ENCODE measurements at regions not wholly inside any gene's neighbourhood (a gene's known extent, or its start where the extent isn't known, plus 50 kb on each side); places are given as distances from the start of the nearest gene placed in this dataset.
"Not testable (repeated sequence)": the region's sequence is repeated elsewhere in the genome, so short reads cannot be mapped to it uniquely, and the experiment has no call there.

DNA sequence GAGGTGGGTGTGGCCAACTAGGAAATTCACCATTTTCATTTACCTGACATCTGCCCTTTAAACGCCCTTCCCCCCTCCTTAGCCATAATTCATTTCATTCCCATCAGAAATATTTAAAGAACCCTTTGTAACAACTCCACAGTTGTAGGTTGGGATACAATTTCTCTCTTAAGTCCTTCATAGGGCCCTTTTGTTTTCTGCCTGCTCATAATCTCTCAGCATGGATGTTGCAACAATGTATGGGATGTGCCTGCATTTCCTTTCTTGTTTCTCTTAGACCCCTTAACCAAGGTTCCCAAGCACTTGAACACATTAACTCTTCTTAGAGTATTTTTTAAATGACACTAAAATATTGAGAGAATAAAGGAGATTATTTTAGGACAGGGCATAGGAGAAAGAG is 51.7 kb upstream of the MYO10 start:
- Histone ChIP-seq H3K36me3 (ENCODE audit: control insufficient read depth, insufficient read depth, low read length) (no peaks in the 10 kb centered on the region), H3K27me3 (ENCODE audit: control insufficient read depth, insufficient read depth, low read length) (no peaks in the 10 kb centered on the region), H3K9ac (ENCODE audit: low read depth, low read length) (no peak overlapping the region), H3K4me3 (ENCODE audit: low read depth, low read length) (no peak overlapping the region), H3K27ac (ENCODE audit: low read depth, low read length) (no peak overlapping the region), H3K4me1 (ENCODE audit: control insufficient read depth, insufficient read depth, low read length) (no peaks in the 10 kb centered on the region), H3K9me3 (ENCODE audit: control insufficient read depth, insufficient read depth, low read length) (no peaks in the 10 kb centered on the region)

DNA sequence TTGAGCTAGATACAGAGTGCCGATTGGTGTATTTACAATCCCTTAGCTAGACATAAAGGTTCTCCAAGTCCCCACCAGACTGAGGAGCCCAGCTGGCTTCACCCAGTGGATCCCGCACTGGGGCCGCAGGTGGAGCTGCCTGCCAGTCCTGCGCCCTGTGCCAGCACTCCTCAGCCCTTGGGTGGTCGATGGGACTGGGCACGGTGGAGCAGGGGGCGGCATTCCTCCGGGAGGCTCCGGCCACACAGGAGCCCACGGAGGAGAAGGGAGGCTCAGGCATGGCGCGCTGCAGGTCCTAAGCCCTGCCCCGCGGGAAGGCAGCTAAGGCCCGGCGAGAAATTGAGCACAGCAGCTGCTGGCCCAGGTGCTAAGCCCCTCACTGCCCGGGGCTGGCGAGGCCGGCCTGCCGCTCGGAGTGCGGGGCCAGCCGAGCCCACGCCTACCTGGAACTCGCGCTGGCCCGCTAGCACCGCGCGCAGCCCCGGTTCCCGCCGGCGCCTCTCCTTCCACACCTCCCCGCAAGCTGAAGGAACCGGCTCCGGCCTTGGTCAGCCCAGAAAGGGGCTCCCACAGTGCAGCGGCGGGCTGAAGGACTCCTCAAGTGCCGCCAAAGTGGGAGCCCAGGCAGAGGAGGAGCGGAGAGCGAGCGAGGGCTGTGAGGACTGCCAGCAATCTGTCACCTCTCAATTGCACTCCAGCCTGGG is 54.9 kb upstream of the MYO10 start:
- H3K36me3 ChIP-seq (ENCODE audit: control insufficient read depth, insufficient read depth, low read length); H3K4me3 ChIP-seq (ENCODE audit: low read depth, low read length); H3K9ac ChIP-seq (ENCODE audit: low read depth, low read length); H3K9me3 ChIP-seq (ENCODE audit: control insufficient read depth, insufficient read depth, low read length); H3K27ac ChIP-seq (ENCODE audit: low read depth, low read length); H3K4me1 ChIP-seq (ENCODE audit: control insufficient read depth, insufficient read depth, low read length); H3K27me3 ChIP-seq (ENCODE audit: control insufficient read depth, insufficient read depth, low read length): not testable (repeated sequence)

DNA sequence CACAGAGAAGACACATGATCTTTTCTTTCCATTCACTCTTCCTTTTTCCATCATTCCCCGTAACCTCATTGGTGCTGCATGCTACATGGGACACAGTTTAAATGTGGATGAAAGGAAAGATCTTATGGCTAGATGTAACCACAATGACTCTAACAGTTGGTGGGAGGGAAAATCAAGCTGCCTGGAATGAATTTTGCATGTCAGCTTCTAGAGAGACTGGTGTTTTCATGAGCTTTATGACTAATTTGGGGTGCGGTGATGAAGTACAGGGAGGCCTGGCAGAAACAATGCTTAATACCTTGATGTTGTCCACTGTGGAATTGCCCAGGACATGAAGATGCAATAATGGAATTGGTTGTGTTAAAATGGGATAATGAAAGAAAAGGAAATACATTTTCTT is 55.9 kb upstream of the MYO10 start:
- H3K27ac ChIP-seq (ENCODE audit: low read depth, low read length) = no peak overlapping the region
- no peaks in the 10 kb centered on the region for H3K36me3 ChIP-seq (ENCODE audit: control insufficient read depth, insufficient read depth, low read length)
- no peak overlapping the region for H3K4me3 ChIP-seq (ENCODE audit: low read depth, low read length)
- no peak overlapping the region for H3K9ac ChIP-seq (ENCODE audit: low read depth, low read length)
- 0 out of 2 replicates have a peak, but pooled peaks cover 6% of the 10 kb centered on the region for H3K4me1 ChIP-seq (ENCODE audit: control insufficient read depth, insufficient read depth, low read length)
- no peaks in the 10 kb centered on the region for H3K9me3 ChIP-seq (ENCODE audit: control insufficient read depth, insufficient read depth, low read length)
- H3K27me3 ChIP-seq (ENCODE audit: control insufficient read depth, insufficient read depth, low read length) = no peaks in the 10 kb centered on the region

DNA sequence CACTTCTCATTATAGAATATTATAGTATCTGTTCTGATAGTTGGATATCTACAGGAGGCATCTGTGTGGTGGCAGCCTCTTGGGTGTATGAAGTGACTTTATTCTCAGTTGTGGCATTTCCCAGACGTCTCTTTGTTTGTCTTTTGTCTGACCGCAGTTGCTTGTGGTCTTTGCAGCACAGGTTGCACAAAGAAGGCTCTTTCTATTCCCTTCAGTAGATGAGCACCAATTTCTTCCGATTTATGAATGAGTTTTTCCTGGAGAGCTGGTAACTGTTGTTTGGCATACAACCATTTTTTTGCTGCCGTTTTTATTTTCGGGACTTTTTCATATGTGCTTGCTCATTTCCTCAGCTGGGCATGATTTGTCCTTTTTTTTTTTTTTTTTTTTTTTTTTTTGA is 56.4 kb upstream of the MYO10 start:
- Histone ChIP-seq H3K9me3 (ENCODE audit: control insufficient read depth, insufficient read depth, low read length) (no peaks in the 10 kb centered on the region), H3K4me1 (ENCODE audit: control insufficient read depth, insufficient read depth, low read length) (0 out of 2 replicates have a peak, but pooled peaks cover 6% of the 10 kb centered on the region), H3K9ac (ENCODE audit: low read depth, low read length) (no peak overlapping the region), H3K27me3 (ENCODE audit: control insufficient read depth, insufficient read depth, low read length) (no peaks in the 10 kb centered on the region), H3K27ac (ENCODE audit: low read depth, low read length) (no peak overlapping the region), H3K4me3 (ENCODE audit: low read depth, low read length) (no peak overlapping the region), H3K36me3 (ENCODE audit: control insufficient read depth, insufficient read depth, low read length) (no peaks in the 10 kb centered on the region)

DNA sequence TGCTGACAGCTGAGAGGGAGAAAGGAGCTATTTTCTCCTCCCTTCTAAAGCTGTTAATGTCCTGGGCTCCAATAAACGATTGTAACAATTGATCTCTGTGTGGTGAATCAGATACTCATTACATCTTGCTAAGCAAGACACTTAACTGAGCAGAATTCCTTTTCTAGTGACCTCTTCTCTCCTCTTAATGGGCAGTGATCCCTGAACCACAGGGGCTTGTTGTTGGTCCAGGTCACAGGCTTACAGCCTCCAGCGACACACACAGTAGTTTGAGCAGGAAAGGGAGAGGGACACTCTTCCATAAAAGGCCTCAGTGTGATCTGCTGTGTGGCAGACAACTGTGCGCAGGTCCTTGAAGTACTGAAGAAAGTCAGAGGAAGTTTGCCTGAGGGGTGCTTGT is 58.5 kb upstream of the MYO10 start:
- no peak overlapping the region for H3K9ac ChIP-seq (ENCODE audit: low read depth, low read length)
- no peak overlapping the region for H3K27ac ChIP-seq (ENCODE audit: low read depth, low read length)
- H3K4me1 ChIP-seq (ENCODE audit: control insufficient read depth, insufficient read depth, low read length) = 0 out of 2 replicates have a peak, but pooled peaks cover 6% of the 10 kb centered on the region
- H3K36me3 ChIP-seq (ENCODE audit: control insufficient read depth, insufficient read depth, low read length) = no peaks in the 10 kb centered on the region
- H3K9me3 ChIP-seq (ENCODE audit: control insufficient read depth, insufficient read depth, low read length) = no peaks in the 10 kb centered on the region
- H3K27me3 ChIP-seq (ENCODE audit: control insufficient read depth, insufficient read depth, low read length) = no peaks in the 10 kb centered on the region
- no peak overlapping the region for H3K4me3 ChIP-seq (ENCODE audit: low read depth, low read length)

DNA sequence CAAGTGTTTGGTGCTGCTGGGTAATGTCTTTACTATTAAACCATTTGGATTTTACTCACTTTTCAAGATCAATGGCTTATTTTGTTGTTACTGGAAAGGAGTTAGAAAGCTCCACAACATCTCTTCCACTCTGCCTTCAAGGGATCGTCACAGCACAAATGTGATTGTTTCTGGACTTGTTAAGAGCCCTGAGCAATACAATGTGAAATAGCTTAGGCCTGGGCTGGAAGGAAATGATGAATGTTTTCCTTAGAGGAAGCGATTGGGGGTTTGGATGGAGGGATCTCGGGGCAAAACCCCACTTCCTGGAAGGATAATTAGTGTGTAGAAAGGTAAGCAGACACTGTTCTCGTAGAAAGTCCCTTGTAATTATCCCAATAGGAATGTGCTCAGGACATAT is 59.3 kb upstream of the MYO10 start:
- Histone ChIP-seq H3K4me3 (ENCODE audit: low read depth, low read length) (no peak overlapping the region), H3K9me3 (ENCODE audit: control insufficient read depth, insufficient read depth, low read length) (no peaks in the 10 kb centered on the region), H3K36me3 (ENCODE audit: control insufficient read depth, insufficient read depth, low read length) (no peaks in the 10 kb centered on the region), H3K27ac (ENCODE audit: low read depth, low read length) (peak overlapping the region; percentile 7), H3K9ac (ENCODE audit: low read depth, low read length) (no peak overlapping the region), H3K27me3 (ENCODE audit: control insufficient read depth, insufficient read depth, low read length) (no peaks in the 10 kb centered on the region), H3K4me1 (ENCODE audit: control insufficient read depth, insufficient read depth, low read length) (0 out of 2 replicates have a peak, but pooled peaks cover 6% of the 10 kb centered on the region)

DNA sequence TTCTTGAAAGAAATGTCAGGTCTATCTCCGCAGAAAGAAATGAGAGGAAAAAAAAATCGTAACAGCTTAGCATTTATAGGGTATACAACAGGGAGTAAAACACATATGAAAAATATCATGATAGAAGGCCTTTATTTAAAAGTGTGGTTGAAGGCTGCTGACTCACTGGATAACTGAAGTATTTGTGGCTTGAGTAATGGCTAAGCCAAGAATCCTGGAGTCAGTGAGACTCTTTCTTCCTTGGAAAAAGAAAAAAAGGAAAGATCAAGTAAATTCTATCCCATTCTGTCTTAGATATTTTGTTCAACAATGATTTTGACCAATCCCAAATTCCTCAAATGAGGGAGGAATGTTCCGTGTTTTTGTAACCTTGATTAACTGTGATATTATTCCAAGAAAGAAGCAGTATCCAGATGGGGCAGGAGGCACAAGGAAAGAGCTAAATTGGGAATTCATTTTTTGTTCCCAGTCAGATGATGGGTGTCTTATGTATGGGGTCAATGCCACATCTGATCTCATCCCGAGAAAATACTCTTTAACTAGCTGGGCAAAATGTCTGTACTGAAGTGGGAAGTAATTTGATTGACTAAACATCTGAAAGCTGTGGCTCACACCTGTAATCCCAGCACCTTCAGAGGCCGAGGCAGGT is 64.3 kb upstream of the MYO10 start:
- Histone ChIP-seq H3K4me1 (ENCODE audit: control insufficient read depth, insufficient read depth, low read length) (no peaks in the 10 kb centered on the region), H3K9ac (ENCODE audit: low read depth, low read length) (no peak overlapping the region), H3K4me3 (ENCODE audit: low read depth, low read length) (no peak overlapping the region), H3K27me3 (ENCODE audit: control insufficient read depth, insufficient read depth, low read length) (no peaks in the 10 kb centered on the region), H3K36me3 (ENCODE audit: control insufficient read depth, insufficient read depth, low read length) (no peaks in the 10 kb centered on the region), H3K9me3 (ENCODE audit: control insufficient read depth, insufficient read depth, low read length) (no peaks in the 10 kb centered on the region), H3K27ac (ENCODE audit: low read depth, low read length) (no peak overlapping the region)

DNA sequence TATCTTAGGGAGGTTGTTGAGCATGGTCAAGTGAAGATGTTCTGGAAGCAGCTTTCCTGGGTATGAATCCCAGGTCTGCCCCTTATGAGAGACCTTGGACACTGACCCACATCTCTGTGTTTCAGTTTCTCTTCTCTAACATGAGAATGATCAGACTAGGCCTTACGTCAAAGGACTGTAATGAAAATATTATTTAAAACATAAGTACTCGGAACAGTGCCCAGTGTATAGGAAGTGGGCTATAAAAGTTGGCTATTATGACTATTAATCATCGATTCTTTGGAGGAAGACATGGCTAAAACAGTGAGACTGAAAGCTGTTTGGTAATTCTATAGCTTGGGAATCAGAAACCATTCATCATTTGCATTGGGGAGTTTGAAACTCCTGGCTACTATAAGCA is 65.3 kb upstream of the MYO10 start:
- H3K27me3 ChIP-seq (ENCODE audit: control insufficient read depth, insufficient read depth, low read length) = no peaks in the 10 kb centered on the region
- no peak overlapping the region for H3K27ac ChIP-seq (ENCODE audit: low read depth, low read length)
- H3K4me1 ChIP-seq (ENCODE audit: control insufficient read depth, insufficient read depth, low read length) = no peaks in the 10 kb centered on the region
- no peak overlapping the region for H3K4me3 ChIP-seq (ENCODE audit: low read depth, low read length)
- H3K36me3 ChIP-seq (ENCODE audit: control insufficient read depth, insufficient read depth, low read length) = no peaks in the 10 kb centered on the region
- H3K9me3 ChIP-seq (ENCODE audit: control insufficient read depth, insufficient read depth, low read length) = no peaks in the 10 kb centered on the region
- H3K9ac ChIP-seq (ENCODE audit: low read depth, low read length) = no peak overlapping the region

DNA sequence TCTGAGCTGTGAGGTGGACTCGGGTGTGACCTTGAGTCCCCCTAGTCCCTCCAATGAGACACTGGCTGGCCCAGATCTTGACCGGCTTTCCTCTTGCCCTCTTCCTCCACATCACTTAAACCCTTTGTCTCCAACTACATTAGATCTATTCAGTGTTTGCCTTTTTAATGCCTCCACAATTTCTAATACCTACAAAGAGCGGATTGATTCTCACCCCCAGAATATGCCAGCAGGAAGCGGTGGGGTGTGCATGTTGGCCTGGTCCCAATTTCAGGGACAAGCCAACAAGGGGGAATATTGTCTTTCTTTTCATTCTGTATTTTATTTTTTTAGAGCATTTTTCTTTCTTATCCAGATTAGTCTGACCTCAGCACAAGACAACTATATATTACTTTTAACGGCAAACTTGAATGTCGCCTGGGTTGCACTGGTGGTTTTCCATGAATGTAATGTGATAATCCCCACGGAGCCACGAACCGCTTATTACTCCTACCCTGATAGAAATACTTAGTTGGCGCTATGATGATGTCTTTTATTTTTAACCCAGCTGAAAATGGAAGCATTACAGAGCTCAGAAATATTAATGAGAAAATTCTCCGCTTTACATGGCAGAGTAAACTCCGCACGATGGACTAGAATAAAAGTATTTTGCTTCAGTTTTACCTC is 68.5 kb upstream of the MYO10 start:
- no peaks in the 10 kb centered on the region for H3K27me3 ChIP-seq (ENCODE audit: control insufficient read depth, insufficient read depth, low read length)
- H3K4me3 ChIP-seq (ENCODE audit: low read depth, low read length) = no peak overlapping the region
- no peak overlapping the region for H3K9ac ChIP-seq (ENCODE audit: low read depth, low read length)
- H3K9me3 ChIP-seq (ENCODE audit: control insufficient read depth, insufficient read depth, low read length) = no peaks in the 10 kb centered on the region
- H3K27ac ChIP-seq (ENCODE audit: low read depth, low read length) = no peak overlapping the region
- H3K36me3 ChIP-seq (ENCODE audit: control insufficient read depth, insufficient read depth, low read length) = no peaks in the 10 kb centered on the region
- H3K4me1 ChIP-seq (ENCODE audit: control insufficient read depth, insufficient read depth, low read length) = no peaks in the 10 kb centered on the region

DNA sequence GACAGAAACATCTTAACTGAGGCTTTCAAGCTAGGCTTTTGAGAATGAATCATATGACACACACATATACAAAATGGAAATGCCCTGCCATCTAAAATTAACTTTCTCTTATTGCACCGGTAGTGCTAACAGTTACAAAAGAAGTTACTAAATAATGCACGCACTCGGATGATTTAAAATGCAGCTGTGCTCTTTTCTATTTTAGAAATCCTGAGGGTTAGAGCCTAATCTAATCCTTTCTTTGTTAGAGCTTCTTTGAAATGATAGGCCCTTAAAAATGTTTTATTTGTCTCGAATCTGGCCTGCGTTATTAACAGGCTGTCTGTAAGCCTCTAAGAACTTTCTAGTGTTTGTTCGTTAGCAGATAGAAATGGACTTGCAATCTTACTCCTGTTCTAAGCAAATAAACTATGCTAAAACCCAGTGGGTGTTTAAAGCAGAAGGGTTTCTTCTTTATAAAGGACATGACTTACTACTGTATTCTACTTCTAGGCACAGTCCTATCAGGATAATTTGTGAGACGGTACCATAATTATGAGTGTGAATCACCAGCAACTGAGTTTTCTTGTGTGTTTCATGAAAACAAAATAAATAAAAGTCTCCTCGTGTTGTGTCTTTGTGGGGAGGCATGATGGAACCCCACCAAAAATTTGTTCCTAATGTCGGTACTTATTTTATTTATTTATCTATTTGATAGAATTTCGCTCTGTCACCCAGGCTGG is 69.2 kb upstream of the MYO10 start:
- Histone ChIP-seq H3K4me3 (ENCODE audit: low read depth, low read length) (no peak overlapping the region), H3K9ac (ENCODE audit: low read depth, low read length) (no peak overlapping the region), H3K36me3 (ENCODE audit: control insufficient read depth, insufficient read depth, low read length) (no peaks in the 10 kb centered on the region), H3K9me3 (ENCODE audit: control insufficient read depth, insufficient read depth, low read length) (no peaks in the 10 kb centered on the region), H3K4me1 (ENCODE audit: control insufficient read depth, insufficient read depth, low read length) (no peaks in the 10 kb centered on the region), H3K27me3 (ENCODE audit: control insufficient read depth, insufficient read depth, low read length) (no peaks in the 10 kb centered on the region), H3K27ac (ENCODE audit: low read depth, low read length) (no peak overlapping the region)

DNA sequence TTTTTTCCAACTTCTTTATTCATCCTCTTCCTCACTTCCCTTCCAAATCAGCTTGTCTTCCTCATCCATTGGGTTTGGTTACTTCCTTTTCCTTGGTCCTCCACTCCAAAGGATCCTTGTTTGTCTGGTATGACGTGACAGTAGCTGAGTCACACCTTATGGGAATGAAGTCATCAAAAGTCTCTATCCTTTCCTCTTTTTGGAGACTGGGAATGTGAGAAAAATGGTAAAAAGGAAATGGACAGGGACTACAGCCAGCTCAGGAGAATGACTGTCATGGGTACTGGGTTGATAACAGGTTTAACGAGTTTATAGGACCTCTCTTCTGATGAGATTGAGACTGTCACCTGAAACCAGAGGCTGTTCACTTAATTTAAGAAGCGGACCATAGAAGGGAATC is 76.2 kb upstream of the MYO10 start:
- no peak overlapping the region for H3K9ac ChIP-seq (ENCODE audit: low read depth, low read length)
- no peak overlapping the region for H3K4me3 ChIP-seq (ENCODE audit: low read depth, low read length)
- H3K27me3 ChIP-seq (ENCODE audit: control insufficient read depth, insufficient read depth, low read length) = no peaks in the 10 kb centered on the region
- no peaks in the 10 kb centered on the region for H3K36me3 ChIP-seq (ENCODE audit: control insufficient read depth, insufficient read depth, low read length)
- no peaks in the 10 kb centered on the region for H3K9me3 ChIP-seq (ENCODE audit: control insufficient read depth, insufficient read depth, low read length)
- H3K27ac ChIP-seq (ENCODE audit: low read depth, low read length) = no peak overlapping the region
- H3K4me1 ChIP-seq (ENCODE audit: control insufficient read depth, insufficient read depth, low read length) = no peaks in the 10 kb centered on the region

Measured in HUES48 (cell line).